ENCODE measurements at regions not wholly inside any gene's neighbourhood (a gene's known extent, or its start where the extent isn't known, plus 50 kb on each side); places are given as distances from the start of the nearest gene placed in this dataset.

GRCh38 chr13:70529652-70530051 is 421.4 kb upstream of the KLHL1 start:
- TF ChIP-seq POLR2A (IDR thresholded peaks at IDR 0.05; ENCODE audit: low read depth, low read length) (no peak), POLR2AphosphoS5 (IDR thresholded peaks at IDR 0.05; ENCODE audit: low read depth, low read length) (no peak), TAF1 (IDR thresholded peaks at IDR 0.05; ENCODE audit: borderline replicate concordance, low read depth, low read length) (no peak)
